GM12873 (cell line): ENCODE measurements at regions not wholly inside any gene's neighbourhood (a gene's known extent, or its start where the extent isn't known, plus 50 kb on each side); places are given as distances from the start of the nearest gene placed in this dataset.

Experiments used
- TF ChIP-seq, protein P1 (sequence below): IDR thresholded peaks from 2 replicates; pipeline ENCODE4 v1.5.1; 2012; ENCODE audit warnings: low read depth, mild to moderate bottlenecking, moderate library complexity, low read length, control low read depth; ENCODE audit not compliant: insufficient read depth; ENCODE audit errors: missing control alignments

DNA sequence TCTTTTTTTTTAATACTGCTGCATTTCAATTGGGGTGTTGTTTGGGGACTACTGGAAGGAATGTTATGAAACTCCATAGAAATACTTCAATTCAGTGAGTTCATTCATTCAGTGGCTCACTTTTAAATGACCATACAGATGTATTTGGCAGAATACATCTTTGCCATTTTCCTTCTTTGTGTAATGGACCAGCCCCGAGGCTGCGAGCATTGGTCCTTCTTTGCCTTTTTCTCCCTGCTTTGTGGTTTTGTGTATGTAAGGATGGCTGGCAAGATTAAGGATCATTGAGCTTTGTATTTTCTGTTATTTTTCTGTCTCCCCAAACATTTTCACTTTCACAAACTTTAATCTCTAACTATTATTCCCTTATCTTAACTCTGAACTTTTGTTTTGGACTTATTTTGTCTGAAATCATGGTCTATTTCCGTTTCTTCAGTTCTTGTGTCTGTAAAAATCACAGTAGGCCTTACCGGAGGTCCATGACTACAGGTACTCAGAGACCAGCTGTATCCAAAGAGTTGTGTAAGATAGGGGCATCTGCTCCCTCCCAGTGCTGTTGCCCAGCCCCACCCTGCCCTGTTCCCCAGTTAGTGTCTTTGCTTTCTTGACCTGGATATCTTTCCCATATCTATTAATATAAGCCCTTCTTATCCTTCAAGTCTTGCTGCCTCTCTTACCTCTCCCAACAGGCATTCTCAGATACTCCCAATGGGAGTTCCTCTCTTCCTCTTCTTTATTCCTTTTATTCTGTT, 154.3 kb upstream of the DMRT1 start:
- TF ChIP-seq, protein P1, sequence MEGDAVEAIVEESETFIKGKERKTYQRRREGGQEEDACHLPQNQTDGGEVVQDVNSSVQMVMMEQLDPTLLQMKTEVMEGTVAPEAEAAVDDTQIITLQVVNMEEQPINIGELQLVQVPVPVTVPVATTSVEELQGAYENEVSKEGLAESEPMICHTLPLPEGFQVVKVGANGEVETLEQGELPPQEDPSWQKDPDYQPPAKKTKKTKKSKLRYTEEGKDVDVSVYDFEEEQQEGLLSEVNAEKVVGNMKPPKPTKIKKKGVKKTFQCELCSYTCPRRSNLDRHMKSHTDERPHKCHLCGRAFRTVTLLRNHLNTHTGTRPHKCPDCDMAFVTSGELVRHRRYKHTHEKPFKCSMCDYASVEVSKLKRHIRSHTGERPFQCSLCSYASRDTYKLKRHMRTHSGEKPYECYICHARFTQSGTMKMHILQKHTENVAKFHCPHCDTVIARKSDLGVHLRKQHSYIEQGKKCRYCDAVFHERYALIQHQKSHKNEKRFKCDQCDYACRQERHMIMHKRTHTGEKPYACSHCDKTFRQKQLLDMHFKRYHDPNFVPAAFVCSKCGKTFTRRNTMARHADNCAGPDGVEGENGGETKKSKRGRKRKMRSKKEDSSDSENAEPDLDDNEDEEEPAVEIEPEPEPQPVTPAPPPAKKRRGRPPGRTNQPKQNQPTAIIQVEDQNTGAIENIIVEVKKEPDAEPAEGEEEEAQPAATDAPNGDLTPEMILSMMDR: no peak

DNA sequence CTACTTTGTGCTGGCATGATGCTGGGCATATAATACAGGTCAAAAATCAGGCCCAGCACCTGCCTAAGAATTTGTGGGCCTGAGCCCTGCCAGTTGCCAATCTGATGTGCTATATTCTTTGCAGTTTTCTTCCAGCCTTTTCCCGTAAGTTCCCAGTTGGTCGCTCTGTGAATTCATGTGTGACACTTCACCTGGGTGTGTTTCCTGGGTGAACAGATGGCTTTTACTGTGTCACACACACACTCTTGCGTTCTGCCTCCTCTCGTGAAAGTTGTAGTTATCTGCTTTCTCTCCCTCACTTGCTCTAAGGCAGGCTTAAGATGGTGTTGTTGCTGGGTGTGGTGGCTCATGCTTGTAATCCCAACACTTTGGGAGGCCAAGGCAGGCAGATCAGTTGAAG, 153.5 kb upstream of the DMRT1 start:
- TF ChIP-seq, protein P1: no peak

DNA sequence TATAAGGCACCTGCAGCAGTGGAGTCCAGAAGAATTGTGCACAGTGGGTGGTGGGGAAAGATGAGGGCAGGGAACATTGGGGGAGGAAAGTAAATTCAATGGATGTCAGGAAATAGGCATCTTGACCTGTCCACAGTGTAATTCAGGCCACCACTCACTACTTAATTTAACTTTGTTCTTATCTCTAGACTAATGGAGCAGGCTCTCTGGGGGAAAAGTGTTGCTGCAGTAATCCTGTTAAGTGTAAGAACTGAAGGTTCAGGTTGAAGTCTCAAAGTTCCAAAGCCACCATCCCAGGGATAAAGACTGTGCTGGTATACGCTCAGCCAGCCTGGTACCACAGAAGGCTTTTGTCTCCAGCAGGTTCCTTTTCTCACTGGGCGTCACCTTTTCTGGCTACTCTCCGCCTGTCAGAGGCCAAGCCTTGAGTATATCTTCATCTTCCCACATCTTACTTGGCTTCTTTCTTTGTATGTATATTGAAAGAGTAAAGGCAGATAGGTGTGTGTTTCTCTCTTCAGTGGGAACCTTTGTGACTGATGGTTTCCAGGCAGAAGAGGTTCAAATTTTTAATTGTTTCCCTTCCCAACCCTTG, 150.9 kb upstream of the DMRT1 start:
- TF ChIP-seq, protein P1: no peak

DNA sequence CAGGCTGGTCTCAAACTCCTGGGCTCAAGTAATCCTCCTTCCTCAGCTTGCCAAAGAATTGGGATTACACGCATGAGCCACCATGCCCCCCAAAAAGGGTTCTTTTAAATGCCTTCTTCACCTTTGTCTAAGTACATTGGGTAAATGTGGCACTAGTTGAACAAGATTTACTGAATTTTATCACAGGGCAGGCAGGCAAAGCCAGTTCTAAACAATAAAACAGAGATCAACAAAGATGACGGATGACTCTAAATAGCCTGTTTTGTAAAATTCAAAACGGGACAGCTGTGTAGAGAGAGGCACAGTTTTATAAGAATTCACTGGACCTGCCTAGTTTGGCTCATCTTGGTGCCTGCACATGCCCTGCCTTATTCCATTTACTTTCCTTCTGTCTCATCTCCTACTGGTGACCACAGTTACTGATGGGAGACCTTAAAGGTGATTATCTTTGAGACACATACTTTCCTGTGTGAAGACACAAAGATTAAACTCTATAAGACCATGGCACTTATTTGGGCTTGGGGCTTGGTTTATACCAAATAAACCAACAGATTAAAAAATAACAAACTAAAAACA, 149.6 kb upstream of the DMRT1 start:
- TF ChIP-seq, protein P1: no peak

GRCh38 chr9:692636-693129, 148.8 kb upstream of the DMRT1 start:
- TF ChIP-seq, protein P1: no peak

GRCh38 chr9:693201-694091, 148.1 kb upstream of the DMRT1 start:
- TF ChIP-seq, protein P1: no peak

DNA sequence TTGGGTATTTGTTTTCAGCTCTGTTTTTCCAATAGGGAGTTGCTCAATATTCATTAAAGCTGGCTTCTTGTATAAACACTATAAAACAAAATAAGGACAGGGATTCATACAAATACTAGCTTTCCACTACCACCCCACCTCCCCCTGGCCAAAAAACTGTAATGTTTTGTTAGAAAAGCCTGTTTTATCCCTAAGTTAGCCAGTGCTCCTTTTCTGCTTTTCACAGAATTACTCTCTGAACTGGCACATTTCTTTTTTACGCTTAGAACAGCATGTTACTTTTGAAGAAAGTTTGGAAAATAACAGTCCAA, 147.4 kb upstream of the DMRT1 start:
- TF ChIP-seq, protein P1: no peak
